GM19043 (cell line): ENCODE measurements at regions not wholly inside any gene's neighbourhood (a gene's known extent, or its start where the extent isn't known, plus 50 kb on each side); places are given as distances from the start of the nearest gene placed in this dataset.

Experiments
- ATAC-seq: cut with Tn5 transposase; IDR thresholded peaks from one replicate; pipeline ENCODE4 v1.9.1; 2021; ENCODE audit warnings: low read depth; ENCODE audit not compliant: unreplicated experiment

- no peak for ATAC-seq
Observed at GRCh38 chr7:125492521-125492920, 562.9 kb upstream of the POT1 start.

- no peak for ATAC-seq
Observed at GRCh38 chr7:125491137-125491536, 561.5 kb upstream of the POT1 start.

GRCh38 chr7:125490167-125490566, 560.5 kb upstream of the POT1 start:
- no peak for ATAC-seq

GRCh38 chr7:125485223-125485622, 555.6 kb upstream of the POT1 start:
- ATAC-seq = no peak

DNA sequence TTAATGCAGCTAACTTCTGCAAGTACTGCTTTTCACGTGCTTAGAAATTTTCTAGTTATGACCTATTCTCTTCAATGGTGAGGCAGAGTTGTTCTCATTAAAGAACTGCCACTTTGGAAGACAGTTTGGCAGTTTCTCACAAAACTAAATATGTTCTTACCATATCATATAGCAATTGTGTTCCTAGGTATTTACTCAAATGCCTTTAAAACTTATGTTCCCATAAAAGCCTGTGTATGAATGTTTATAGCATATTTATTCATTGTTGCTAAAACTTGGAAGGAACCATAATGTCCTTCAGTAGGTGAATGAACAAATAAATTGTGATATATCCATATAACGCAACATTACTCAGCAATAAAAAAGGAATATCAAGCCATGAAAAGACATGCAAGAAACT, 555.1 kb upstream of the POT1 start:
- no peak for ATAC-seq

DNA sequence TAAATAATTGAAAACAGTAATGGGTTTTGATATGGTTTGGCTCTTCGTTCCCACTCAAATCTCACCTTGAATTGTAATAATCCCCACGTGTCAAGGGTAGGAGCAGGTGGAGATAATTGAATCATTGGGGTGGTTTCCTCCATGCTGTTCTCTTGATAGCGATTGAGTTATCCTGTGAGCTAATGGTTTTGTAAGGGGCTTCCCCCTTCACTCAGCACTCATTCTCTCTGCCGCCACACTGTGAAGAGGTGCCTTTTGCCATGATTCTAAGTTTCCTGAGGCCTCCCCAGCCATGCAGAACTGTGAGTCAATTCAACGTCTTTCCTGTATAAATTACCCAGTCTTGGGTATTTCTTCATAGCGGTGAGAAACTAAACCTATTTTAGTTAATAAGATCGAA, 551.7 kb upstream of the POT1 start:
- ATAC-seq = no peak

DNA sequence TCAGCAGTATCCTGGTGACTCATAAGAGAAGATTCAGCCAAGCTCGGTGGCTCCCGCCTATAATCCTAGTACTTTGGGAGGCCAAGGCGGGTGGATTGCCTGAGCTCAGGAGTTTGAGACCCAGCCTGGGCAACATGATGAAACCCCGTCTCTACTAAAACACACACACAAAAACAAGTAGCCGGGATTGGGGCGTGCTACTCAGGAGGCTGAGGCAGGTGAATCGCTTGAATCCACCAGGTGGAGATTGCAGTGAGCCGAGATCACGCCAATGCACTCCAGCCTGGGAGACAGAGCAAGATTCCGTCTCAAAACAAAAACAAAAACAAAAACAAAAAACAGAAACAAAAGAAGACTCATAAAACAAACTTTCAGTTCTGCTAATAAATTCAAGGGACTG, 551.1 kb upstream of the POT1 start:
- ATAC-seq = no peak

- ATAC-seq = no peak
Observed at GRCh38 chr7:125468855-125469174, 539.2 kb upstream of the POT1 start.

DNA sequence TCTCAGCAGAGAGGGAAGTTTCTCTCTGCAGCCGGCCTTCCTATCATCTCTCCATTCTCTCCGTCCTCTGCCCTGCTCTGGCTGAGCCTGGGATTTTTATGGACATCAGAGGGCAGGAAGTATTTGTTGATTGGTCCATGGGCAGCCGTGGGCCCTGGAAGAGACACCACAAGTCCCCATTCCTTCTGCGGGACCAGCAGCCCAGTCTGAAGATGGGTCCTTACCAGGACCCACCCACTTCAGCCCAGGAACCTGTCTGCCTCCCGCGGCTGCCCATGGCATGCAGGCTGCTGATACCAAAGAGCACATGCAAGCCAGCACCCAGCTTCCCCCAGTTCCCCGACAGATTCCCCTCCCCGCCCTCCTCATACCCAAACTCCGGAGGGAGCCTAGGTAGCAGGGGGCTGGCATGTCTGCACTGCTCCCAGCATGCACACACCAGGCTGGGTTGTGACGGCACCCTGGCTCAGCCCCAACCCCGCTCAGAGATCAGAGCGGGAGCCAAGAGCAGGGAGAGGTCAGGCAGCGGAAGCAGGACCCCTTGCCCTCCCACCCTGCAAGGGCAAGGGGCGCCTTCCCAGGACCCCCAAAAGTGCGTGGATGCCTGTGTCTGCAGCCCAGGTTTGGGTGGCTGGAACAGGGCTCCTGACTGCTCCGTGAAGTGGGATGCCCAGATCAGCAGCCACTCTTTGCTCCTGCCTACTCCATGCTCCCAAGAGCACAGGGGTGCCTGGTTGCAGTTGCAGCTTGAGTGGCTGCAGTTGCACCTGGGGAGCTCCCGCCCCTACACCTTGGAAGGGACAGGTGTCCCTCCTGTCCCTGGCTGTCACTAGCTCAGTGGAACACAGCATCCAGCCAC, 538.6 kb upstream of the POT1 start:
- no peak for ATAC-seq

GRCh38 chr7:125465527-125465926, 535.9 kb upstream of the POT1 start:
- no peak for ATAC-seq

DNA sequence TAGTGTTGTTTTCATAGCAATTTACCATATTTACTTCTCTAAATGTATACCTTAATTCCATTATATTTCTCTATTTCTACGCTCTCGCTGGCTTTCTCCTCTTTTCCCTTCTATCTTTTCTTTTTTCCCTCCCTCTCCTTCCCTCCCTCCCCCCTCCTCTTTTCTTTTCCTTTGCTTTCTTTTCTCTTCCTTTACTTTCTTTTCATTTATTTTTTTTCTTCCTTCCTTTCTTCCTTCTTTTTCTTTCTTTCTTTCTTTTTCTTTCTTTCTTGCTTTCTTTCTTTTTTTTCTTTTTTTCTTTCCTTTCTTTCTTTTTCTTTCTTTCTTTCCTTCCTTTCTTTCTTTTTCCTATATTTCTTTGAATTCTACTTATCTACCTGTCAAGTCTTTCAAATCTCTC, 533.0 kb upstream of the POT1 start:
- ATAC-seq = no peak

GRCh38 chr7:125459038-125459437, 529.4 kb upstream of the POT1 start:
- no peak for ATAC-seq

DNA sequence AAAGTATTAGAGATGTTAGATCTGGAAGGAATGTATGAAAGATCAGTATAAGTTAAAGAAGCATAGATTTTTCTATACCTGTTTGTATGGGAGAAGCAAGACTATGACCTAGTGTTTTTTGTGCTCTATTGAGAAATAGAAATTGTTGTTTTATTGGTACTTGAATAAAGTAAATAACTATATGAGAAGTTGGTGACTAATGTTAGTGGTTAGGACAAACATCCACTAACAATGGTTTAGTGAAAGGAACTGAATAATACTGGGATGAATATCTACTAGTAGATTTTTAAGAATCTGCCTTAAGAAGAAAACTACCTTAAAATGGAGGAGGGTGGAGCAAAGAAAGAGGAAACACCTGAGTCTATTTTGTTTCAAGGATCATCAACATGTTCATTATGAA, 521.1 kb upstream of the POT1 start:
- no peak for ATAC-seq

DNA sequence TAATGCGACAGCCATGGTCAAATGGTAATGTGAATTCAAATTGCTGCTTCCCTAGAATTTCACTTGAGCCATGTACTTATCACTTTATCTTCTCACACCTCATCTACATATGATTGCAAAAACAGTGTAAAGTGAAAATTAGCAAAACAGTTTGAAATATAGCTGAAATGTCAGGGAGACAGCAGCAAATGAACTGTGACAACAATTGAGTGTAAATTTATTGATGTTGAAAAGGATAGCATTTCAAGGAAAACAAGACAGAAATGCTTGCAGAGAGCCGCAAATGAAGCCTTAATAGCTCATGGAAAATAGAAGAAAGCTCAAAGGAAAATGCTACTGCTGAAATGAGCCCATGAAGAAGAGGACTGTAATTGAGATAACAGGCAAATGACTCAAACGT, 516.2 kb upstream of the POT1 start:
- no peak for ATAC-seq

- ATAC-seq = no peak
Observed at GRCh38 chr7:125444864-125445263, 515.2 kb upstream of the POT1 start.

DNA sequence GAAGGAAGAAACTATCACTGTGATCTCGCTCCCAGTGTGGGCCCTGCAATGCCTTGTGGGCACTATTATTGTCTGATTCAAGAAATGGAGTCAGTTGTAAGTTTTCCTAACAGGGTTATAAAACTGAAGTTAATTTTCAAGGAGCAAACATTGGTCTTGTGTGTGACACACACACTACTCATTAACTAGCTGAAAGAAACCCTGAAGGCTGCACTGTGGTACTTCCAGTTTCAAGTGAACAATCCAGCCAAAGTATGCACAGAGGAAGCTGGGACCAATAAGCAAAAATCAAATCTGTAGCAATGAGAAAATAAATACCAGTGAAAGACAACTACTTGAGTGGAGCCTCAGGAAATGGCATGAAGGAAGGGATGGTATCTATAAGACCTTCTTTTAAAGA, 506.6 kb upstream of the POT1 start:
- ATAC-seq = no peak

GRCh38 chr7:125431349-125431748, 501.7 kb upstream of the POT1 start:
- no peak for ATAC-seq

GRCh38 chr7:125430013-125430412, 500.4 kb upstream of the POT1 start:
- no peak for ATAC-seq

- no peak for ATAC-seq
Observed at GRCh38 chr7:125427676-125428075, 498.1 kb upstream of the POT1 start.

DNA sequence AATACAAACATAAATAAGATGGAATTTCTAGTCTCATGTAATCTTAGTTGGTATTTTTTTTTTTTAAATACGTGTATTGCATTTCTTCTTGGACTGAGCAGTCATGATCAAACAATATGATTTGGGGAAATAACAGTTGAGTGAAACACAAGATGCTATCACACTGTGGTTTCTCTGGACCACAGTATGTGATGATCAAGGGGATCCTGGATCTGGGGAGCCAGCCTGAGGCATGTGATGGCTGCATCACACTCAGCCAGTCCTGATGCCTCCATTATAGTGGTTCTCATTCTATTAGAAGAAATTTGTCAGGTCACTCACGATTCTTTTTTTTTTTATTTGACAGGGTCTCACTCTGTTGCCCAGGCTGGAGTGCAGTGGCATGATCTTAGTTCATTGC, 495.9 kb upstream of the POT1 start:
- no peak for ATAC-seq

DNA sequence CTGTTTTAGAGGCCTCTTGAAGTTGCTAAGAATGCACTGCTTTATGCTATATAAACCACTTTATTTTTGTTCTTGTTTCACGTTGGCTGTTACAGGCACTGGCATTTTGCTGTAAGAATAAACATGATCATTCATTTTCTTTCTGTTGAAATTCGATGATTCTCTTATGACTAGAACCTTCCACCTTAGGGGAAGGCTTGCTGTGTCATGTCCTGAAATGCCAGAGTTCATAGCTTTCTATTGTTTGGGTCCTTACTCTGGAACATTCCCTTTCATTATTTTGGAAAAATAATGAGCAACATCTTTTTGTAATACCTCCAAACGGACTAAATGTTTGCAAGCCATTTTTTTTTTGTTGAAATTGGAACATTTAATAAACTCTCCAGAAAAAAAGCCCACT, 495.1 kb upstream of the POT1 start:
- no peak for ATAC-seq

GRCh38 chr7:125423458-125424155, 494.0 kb upstream of the POT1 start:
- ATAC-seq = no peak
